ENCODE measurements at regions not wholly inside any gene's neighbourhood (a gene's known extent, or its start where the extent isn't known, plus 50 kb on each side); places are given as distances from the start of the nearest gene placed in this dataset.
A peak's percentile ranks its signal among the peaks of the same experiment; 100 is the strongest.

- no peak for DNase-seq (ENCODE audit: low read depth)
Observed at GRCh38 chr4:83724485-83725335, 188.8 kb downstream of the GPAT3 start.

GRCh38 chr4:83723609-83724008, 187.7 kb downstream of the GPAT3 start:
- no peak for DNase-seq (ENCODE audit: low read depth)

GRCh38 chr4:83722730-83723269, 186.9 kb downstream of the GPAT3 start:
- DNase-seq (ENCODE audit: low read depth), result no peak

DNA sequence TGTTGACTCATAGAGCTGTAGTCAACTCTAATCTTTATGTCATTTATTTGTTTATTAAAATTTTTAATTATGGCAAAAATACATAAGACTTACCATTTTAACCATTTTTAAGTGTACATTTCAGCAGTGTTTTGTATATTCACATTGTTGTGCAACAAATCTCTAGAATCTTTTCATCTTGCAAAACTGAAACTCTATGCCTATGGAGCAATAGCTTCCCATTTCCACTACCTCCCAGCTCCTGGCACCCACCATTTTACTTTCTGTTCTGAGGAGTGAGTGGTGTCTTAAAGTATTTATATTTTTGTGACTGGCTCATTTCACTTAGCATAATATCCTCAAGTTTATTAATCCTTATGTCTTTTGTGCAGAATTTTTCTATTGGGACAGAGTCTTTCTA, 181.0 kb downstream of the GPAT3 start:
- DNase-seq (ENCODE audit: low read depth), result peak; percentile 12

- no peak for DNase-seq (ENCODE audit: low read depth)
Observed at GRCh38 chr4:83712890-83713289, 177.0 kb downstream of the GPAT3 start.

GRCh38 chr4:83709627-83710026, 173.7 kb downstream of the GPAT3 start:
- DNase-seq (ENCODE audit: low read depth), result no peak

GRCh38 chr4:83708500-83709175, 172.7 kb downstream of the GPAT3 start:
- DNase-seq (ENCODE audit: low read depth), result no peak

GRCh38 chr4:83704786-83705185, 168.9 kb downstream of the GPAT3 start:
- no peak for DNase-seq (ENCODE audit: low read depth)

- DNase-seq (ENCODE audit: low read depth), result no peak
Observed at GRCh38 chr4:83703752-83704151, 167.8 kb downstream of the GPAT3 start.

DNA sequence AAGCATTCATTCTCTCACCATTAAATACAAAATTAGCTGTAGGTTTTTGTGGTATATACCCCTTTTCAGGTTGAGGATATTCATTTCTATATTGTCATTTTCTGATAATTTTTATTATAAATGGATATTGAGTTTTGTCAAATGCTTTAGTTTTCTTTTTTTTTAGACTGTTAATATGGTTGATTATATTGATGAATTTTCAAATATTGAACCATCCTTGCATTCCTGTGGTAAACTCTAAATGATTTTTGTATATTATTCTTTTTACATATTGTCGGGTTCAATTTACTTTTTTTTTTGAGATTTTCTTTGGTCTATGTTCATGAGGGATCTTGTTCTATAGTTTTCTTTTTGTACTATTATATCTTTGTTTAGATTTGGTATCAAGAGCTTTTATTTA, 165.1 kb downstream of the GPAT3 start:
- DNase-seq (ENCODE audit: low read depth), result no peak

DNA sequence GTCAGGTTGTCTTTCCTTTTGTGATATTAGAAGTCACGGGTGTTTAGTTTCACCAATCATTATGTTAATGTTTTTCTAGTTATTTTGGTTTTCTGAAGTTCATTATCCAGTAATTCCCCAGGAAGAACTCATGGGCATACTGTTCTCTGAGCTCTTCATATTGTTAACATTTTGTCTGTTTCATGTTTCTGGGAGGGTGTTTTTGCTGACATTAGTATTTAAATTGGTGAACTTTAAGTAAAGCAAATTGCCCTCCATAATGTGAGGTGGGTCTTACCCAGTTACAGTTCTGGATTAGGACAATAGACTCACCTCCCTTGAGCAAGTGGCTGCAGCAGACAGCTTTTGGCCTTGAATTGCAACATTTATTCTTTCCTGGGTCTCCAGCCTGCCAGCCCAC, 163.4 kb downstream of the GPAT3 start:
- no peak for DNase-seq (ENCODE audit: low read depth)

- DNase-seq (ENCODE audit: low read depth), result peak; percentile 71
Observed at GRCh38 chr4:83692028-83692427, 156.1 kb downstream of the GPAT3 start.

DNA sequence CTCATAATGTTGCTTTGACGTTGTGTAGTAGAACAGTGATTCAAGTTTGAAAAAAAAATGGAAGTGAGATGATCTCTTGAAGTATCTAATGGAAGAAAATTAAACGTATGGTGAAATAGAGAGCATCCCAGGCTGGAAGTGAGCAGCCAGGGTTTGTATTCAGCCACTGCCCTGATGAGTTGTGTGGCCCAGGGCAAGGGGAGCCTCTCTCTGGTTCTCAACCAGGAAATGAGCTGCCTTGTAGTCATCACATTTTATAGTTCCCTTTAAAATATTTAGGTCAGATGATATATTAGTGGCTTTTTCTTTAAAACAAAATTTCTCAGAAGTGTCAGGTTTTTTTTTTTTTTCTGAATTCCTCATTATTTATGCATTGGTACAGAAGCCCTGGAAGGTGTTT, 150.3 kb downstream of the GPAT3 start:
- DNase-seq (ENCODE audit: low read depth), result peak; percentile 82

GRCh38 chr4:83679692-83680091, 143.8 kb downstream of the GPAT3 start:
- DNase-seq (ENCODE audit: low read depth), result no peak

DNA sequence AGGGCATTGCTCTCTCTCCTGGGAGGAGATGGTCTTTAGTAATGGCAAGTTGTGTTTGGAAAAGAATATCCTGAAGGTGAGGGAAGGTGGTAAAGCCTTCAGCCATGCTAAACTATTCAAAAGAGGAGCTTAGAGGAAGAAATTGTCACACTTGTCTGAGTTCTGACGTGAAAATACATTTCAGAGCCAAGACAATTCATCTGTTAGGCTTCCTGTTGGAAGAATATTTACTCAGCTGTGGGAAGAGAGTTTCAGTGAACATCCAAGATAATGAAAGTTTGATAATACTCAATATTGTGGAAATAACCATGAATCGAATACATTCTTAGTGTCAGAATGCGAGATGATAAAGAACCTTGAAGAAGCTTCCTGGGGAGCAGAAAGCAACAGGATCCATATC, 143.3 kb downstream of the GPAT3 start:
- DNase-seq (ENCODE audit: low read depth), result no peak

DNA sequence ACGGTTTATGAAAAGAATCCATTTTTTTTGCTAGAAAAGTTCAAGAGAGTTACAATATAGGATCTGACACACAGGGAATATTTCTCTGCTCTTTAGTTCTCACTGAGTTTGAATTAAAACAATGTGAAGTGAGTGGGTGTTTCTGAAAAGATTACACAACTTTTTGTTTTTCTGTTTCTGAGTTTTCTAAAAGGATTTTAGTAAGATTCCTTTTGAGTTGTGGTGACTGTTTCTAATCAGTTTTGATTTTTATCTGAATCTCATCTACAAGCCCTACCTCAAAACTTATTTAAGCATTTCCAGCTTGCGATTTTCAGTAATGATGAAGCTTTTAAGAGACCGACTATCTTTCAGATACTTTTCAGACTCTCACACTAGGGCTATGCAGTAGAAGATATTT, 141.7 kb downstream of the GPAT3 start:
- DNase-seq (ENCODE audit: low read depth), result no peak

- DNase-seq (ENCODE audit: low read depth), result no peak
Observed at GRCh38 chr4:83664741-83665140, 128.8 kb downstream of the GPAT3 start.

- DNase-seq (ENCODE audit: low read depth), result no peak
Observed at GRCh38 chr4:83664071-83664470, 128.2 kb downstream of the GPAT3 start.

DNA sequence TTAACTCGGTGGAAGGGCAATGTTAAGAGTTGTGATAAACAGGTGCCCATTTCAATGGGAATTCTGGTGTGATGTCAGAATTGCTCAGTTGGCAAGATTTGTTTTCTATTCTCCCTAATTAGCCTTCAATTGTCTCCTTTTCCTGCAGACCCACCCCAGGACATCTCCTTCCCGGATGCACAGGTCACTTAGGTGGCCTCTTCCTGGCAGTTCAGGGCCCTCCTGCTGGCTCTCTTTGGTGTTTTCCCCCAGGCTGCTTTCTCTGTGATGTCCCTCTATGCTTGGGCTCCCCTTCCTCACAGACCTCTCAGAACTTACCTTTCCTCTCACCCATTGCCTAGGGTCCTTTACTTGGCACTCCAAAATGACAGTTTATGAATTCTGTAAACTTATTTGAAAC, 126.3 kb downstream of the GPAT3 start:
- DNase-seq (ENCODE audit: low read depth), result no peak

GRCh38 chr4:83661359-83661758, 125.5 kb downstream of the GPAT3 start:
- DNase-seq (ENCODE audit: low read depth), result no peak

GRCh38 chr4:83660578-83660977, 124.7 kb downstream of the GPAT3 start:
- DNase-seq (ENCODE audit: low read depth), result no peak

DNA sequence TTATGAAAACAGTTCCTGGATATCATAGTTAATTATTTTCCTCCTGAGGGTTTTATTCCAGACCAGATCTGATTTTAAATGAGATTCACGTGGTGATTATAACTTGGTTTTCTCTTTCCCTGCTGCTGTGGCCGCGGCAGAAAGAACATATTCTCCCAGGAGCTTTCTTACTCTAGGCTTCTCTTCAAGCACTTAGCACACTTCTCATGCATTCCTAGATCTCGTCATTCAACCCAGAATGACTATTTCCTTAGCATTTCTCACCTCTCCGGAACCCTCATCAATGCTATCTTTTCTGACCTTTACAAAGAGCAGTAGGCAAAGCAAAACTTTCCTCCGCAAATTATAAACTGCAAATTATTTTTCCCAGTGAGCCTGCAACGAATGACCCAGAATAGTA, 122.9 kb downstream of the GPAT3 start:
- no peak for DNase-seq (ENCODE audit: low read depth)

DNA sequence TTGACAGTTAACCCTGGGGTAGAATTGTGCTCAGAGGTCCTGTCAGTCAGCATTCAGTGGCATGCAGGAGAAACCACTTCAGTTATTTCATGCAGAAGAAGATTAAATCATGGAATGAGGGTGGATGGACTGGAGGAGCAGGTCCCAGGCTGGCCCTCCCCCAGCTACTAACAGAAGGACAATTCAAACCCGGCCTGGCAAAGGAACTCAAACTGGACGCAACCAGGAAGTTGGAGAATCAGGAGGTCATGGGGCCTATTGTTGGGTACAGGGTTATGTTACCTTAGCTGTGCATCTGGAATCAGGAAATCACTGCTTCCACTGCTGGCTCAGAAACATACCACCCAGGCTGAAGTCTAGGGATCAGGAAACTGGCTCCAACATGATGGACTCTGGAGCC, 121.4 kb downstream of the GPAT3 start:
- DNase-seq (ENCODE audit: low read depth), result no peak

Measured in M059J (cell line).